ENCODE measurements at regions not wholly inside any gene's neighbourhood (a gene's known extent, or its start where the extent isn't known, plus 50 kb on each side); places are given as distances from the start of the nearest gene placed in this dataset.

- Histone ChIP-seq H3K4me3 (no peak overlapping the region), H3K27ac (no peak overlapping the region), H3K9me3 (peaks cover 0 to 5% (median 0%) of the 10 kb centered on the region in 4 donors), H3K36me3 (no peaks in the 10 kb centered on the region), H3K27me3 (no peaks in the 10 kb centered on the region), H3K4me1 (no peaks in the 10 kb centered on the region)
- DNase-seq: no peak
- intact Hi-C loops (cut with DNase I): no loop called here
- WGBS, 2 donors: 70 to 76% methylated on average over 24 of the region's 24 CpGs
- no peak for TF ChIP-seq CTCF (IDR thresholded peaks at IDR 0.05)
- no peak for TF ChIP-seq POLR2AphosphoS5 (IDR thresholded peaks at IDR 0.05)
- no peak for TF ChIP-seq POLR2A (IDR thresholded peaks at IDR 0.05)
- no peak for TF ChIP-seq EP300 (IDR thresholded peaks at IDR 0.05)
Measured at GRCh38 chr20:21781446-21782075, 76.1 kb downstream of the PAX1 start.

GRCh38 chr20:21780528-21780927 is 75.1 kb downstream of the PAX1 start:
- Histone ChIP-seq H3K27ac (no peak overlapping the region), H3K4me1 (no peaks in the 10 kb centered on the region), H3K4me3 (no peak overlapping the region), H3K9me3 (peaks cover 0 to 5% (median 0%) of the 10 kb centered on the region in 4 donors), H3K36me3 (no peaks in the 10 kb centered on the region), H3K27me3 (no peaks in the 10 kb centered on the region)
- TF ChIP-seq POLR2A (IDR thresholded peaks at IDR 0.05): no peak
- TF ChIP-seq CTCF (IDR thresholded peaks at IDR 0.05): no peak
- no peak for TF ChIP-seq POLR2AphosphoS5 (IDR thresholded peaks at IDR 0.05)
- no peak for TF ChIP-seq EP300 (IDR thresholded peaks at IDR 0.05)
- no peak for DNase-seq
- intact Hi-C loops (cut with DNase I): no loop called here
- 67 to 70% methylated on average over 4 of the region's 4 CpGs for WGBS, 2 donors

Small RNA genes lying in the stretch of these regions (small RNA-seq; reads per million reads assigned to genes)
- 0 reads per million in 3 donors for gene AL121912.1

All from sigmoid colon (tissue), 6 donors.